ENCODE measurements at regions not wholly inside any gene's neighbourhood (a gene's known extent, or its start where the extent isn't known, plus 50 kb on each side); places are given as distances from the start of the nearest gene placed in this dataset.

DNA sequence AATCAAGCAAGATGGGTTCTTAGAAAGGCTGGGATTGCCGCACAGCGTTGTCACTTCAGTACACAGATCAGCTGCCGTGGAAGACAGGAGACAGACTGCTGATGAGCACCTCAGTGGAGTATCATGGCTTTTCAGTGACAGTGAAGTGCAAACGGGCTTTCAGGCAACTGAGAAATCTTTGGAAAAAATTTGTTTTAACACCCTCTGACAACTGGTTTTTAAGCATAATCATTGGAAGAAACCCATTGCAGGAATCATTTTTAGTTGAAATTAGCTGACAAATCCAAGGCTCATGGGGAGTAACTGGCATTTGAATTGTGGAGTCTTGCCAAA is 418.8 kb downstream of the OTOL1 start:
- CTCF ChIA-PET: interaction anchor here (0.5 to 1.2 kb wide), 2 partner anchors 61 to 747 kb away, joined by 4 to 5 read pairs; no protein-coding TSS in a partner anchor
- Histone ChIP-seq H3K9me3 (ENCODE audit: low read length) (no peaks in the 10 kb centered on the region), H3K4me3 (ENCODE audit: low read length) (no peak overlapping the region), H4K20me1 (ENCODE audit: low read length) (no peaks in the 10 kb centered on the region), H3F3A (ENCODE audit: low read length, unreplicated experiment) (no peaks in the 10 kb centered on the region), H3K79me2 (ENCODE audit: low read length) (no peaks in the 10 kb centered on the region), H3K27ac (ENCODE audit: low read length) (peak overlapping the region; percentile 74; the same call in 1 of the 2 replicates), H3K4me2 (ENCODE audit: low read length) (peak overlapping the region; percentile 59), H3K4me1 (ENCODE audit: insufficient read depth, low read length) (peaks cover 30% of the 10 kb centered on the region), H3K27me3 (ENCODE audit: low read length) (no peaks in the 10 kb centered on the region), H3K36me3 (ENCODE audit: low read depth, low read length) (no peaks in the 10 kb centered on the region), H3K9me2 (replicated peaks; ENCODE audit: low read length) (no peaks in the 10 kb centered on the region), H3K9ac (ENCODE audit: low read length) (0 out of 2 replicates have a peak overlapping the region, but pooled peaks have one; percentile 4), H2AFZ (ENCODE audit: low read length) (peak overlapping the region; percentile 49; the same call in 1 of the 2 replicates)
- DNase-seq (no peak), ATAC-seq (no peak)
- no TSS peak for BruUV-seq (replicated peaks)
- POLR2A ChIA-PET (ENCODE audit: unreplicated experiment): interaction anchor here (0.7 kb wide), 1 partner anchor 371 kb away, joined by 3 read pairs; no protein-coding TSS in a partner anchor
- TF ChIP-seq EZH2phosphoT487 (IDR thresholded peaks at IDR 0.05; ENCODE audit: borderline replicate concordance, low read length): no peak
- TF ChIP-seq, protein P1, sequence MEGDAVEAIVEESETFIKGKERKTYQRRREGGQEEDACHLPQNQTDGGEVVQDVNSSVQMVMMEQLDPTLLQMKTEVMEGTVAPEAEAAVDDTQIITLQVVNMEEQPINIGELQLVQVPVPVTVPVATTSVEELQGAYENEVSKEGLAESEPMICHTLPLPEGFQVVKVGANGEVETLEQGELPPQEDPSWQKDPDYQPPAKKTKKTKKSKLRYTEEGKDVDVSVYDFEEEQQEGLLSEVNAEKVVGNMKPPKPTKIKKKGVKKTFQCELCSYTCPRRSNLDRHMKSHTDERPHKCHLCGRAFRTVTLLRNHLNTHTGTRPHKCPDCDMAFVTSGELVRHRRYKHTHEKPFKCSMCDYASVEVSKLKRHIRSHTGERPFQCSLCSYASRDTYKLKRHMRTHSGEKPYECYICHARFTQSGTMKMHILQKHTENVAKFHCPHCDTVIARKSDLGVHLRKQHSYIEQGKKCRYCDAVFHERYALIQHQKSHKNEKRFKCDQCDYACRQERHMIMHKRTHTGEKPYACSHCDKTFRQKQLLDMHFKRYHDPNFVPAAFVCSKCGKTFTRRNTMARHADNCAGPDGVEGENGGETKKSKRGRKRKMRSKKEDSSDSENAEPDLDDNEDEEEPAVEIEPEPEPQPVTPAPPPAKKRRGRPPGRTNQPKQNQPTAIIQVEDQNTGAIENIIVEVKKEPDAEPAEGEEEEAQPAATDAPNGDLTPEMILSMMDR (conservative IDR thresholded peaks at IDR 0.05; ENCODE audit: low read depth, low read length): no peak
- TF ChIP-seq EZH2 (IDR thresholded peaks at IDR 0.05; ENCODE audit: low read length, unreplicated experiment): no peak
- intact Hi-C loops (cut with micrococcal nuclease): loop anchor here (2.0 to 10.0 kb wide), 4 partner anchors 371 to 879 kb away; no protein-coding TSS in a partner anchor

DNA sequence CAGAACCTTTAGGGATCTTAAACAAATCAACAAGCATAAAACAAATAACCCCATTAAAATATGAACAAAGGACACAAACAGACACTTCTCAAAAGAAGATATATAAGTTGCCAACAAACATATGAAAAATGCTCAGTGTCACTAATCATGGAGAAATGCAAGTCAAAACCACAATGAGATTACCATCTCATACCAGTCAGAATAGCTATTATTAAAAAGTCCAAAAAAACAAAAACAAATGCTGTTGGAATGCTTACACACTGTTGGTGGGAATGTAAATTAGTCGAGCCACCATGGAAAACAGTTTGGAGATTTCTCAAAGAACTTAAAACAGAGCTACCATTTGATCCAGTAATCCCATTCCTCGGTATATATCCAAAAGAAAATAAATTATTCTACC is 423.6 kb downstream of the OTOL1 start:
- no peak for ATAC-seq
- no peaks in the 10 kb centered on the region for H3K9me2 ChIP-seq (replicated peaks; ENCODE audit: low read length)
- no peak overlapping the region for H3K4me2 ChIP-seq (ENCODE audit: low read length)
- H3K4me3 ChIP-seq (ENCODE audit: low read length): no peak overlapping the region
- peaks cover 1% of the 10 kb centered on the region; the same call in 1 of the 2 replicates for H3K9me3 ChIP-seq (ENCODE audit: low read length)
- no peaks in the 10 kb centered on the region for H3F3A ChIP-seq (ENCODE audit: low read length, unreplicated experiment)
- H3K4me1 ChIP-seq (ENCODE audit: insufficient read depth, low read length): peaks cover 5% of the 10 kb centered on the region
- H3K36me3 ChIP-seq (ENCODE audit: low read depth, low read length): no peaks in the 10 kb centered on the region
- TF ChIP-seq EZH2 (IDR thresholded peaks at IDR 0.05; ENCODE audit: low read length, unreplicated experiment) (no peak), EZH2phosphoT487 (IDR thresholded peaks at IDR 0.05; ENCODE audit: borderline replicate concordance, low read length) (no peak)
- TF ChIP-seq, protein P1 (conservative IDR thresholded peaks at IDR 0.05; ENCODE audit: low read depth, low read length): no peak
- POLR2A ChIA-PET (ENCODE audit: unreplicated experiment): no interaction called here
- no peaks in the 10 kb centered on the region for H3K79me2 ChIP-seq (ENCODE audit: low read length)
- H3K27me3 ChIP-seq (ENCODE audit: low read length): no peaks in the 10 kb centered on the region
- DNase-seq: no peak
- intact Hi-C loops (cut with micrococcal nuclease): no loop called here
- no peaks in the 10 kb centered on the region for H4K20me1 ChIP-seq (ENCODE audit: low read length)
- CTCF ChIA-PET: no interaction called here
- no peak overlapping the region for H3K27ac ChIP-seq (ENCODE audit: low read length)
- H2AFZ ChIP-seq (ENCODE audit: low read length): no peak overlapping the region
- no peak overlapping the region for H3K9ac ChIP-seq (ENCODE audit: low read length)
- no TSS peak for BruUV-seq (replicated peaks)

DNA sequence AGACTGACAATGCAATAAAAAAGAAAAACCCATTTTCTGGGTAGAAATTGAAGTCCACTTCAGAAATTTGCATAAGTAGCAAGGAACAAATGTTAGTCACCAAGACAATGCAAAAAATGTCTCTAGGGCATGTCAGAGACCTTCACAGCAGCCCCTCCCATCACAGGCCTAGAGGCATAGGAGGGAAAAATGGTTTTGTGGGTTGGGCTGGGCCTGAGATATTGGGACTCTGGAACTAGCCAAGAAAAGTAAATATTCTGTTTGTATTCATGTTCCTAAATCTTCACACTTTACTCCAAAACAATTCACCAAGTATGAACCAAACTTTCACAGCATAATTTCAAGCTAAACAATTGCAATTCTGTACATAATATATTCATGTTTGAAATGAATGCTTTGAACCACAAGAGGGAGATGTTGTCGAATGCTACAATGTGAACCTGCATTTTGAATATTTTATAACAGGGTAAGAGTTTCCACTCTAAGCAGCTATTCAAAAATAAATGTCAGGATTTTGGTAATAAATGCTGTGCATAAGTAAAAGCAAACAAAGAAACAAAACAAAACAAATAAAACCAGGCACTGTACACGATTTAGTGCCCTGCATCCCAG is 429.2 kb downstream of the OTOL1 start:
- H3K9ac ChIP-seq (ENCODE audit: low read length): no peak overlapping the region
- no peak overlapping the region for H3K27ac ChIP-seq (ENCODE audit: low read length)
- no peak overlapping the region for H3K4me3 ChIP-seq (ENCODE audit: low read length)
- intact Hi-C loops (cut with micrococcal nuclease): no loop called here
- H3K79me2 ChIP-seq (ENCODE audit: low read length): no peaks in the 10 kb centered on the region
- H3K27me3 ChIP-seq (ENCODE audit: low read length): no peaks in the 10 kb centered on the region
- no peaks in the 10 kb centered on the region for H3K9me2 ChIP-seq (replicated peaks; ENCODE audit: low read length)
- CTCF ChIA-PET: interaction anchor here (0.6 kb wide), 1 partner anchor 1765 kb away, joined by 4 read pairs; no protein-coding TSS in a partner anchor
- H3F3A ChIP-seq (ENCODE audit: low read length, unreplicated experiment): no peaks in the 10 kb centered on the region
- no peaks in the 10 kb centered on the region for H3K36me3 ChIP-seq (ENCODE audit: low read depth, low read length)
- no peak overlapping the region for H3K4me2 ChIP-seq (ENCODE audit: low read length)
- POLR2A ChIA-PET (ENCODE audit: unreplicated experiment): no interaction called here
- no peak overlapping the region for H2AFZ ChIP-seq (ENCODE audit: low read length)
- ATAC-seq (no peak), DNase-seq (peak; percentile 30)
- no peaks in the 10 kb centered on the region for H4K20me1 ChIP-seq (ENCODE audit: low read length)
- peaks cover 7% of the 10 kb centered on the region; the same call in 1 of the 2 replicates for H3K9me3 ChIP-seq (ENCODE audit: low read length)
- no peaks in the 10 kb centered on the region for H3K4me1 ChIP-seq (ENCODE audit: insufficient read depth, low read length)
- TF ChIP-seq, protein P1 (conservative IDR thresholded peaks at IDR 0.05; ENCODE audit: low read depth, low read length): peak; percentile 59
- TF ChIP-seq EZH2 (IDR thresholded peaks at IDR 0.05; ENCODE audit: low read length, unreplicated experiment): no peak
- no TSS peak for BruUV-seq (replicated peaks)
